WTC11 (cell line): ENCODE measurements at regions not wholly inside any gene's neighbourhood (a gene's known extent, or its start where the extent isn't known, plus 50 kb on each side); places are given as distances from the start of the nearest gene placed in this dataset.
A peak's percentile ranks its signal among the peaks of the same experiment; 100 is the strongest.

Source experiments
- ATAC-seq: fragments of 200-7000 bp; cut with Tn5 transposase; 2 replicates; pipeline ENCODE4 v1.10.0; 2021; ENCODE audit warnings: mild to moderate bottlenecking, moderate library complexity
- CTCF ChIA-PET: fragments of 300-600 bp; sonication (Branson Sonifier 250); formaldehyde crosslinking; loops from one replicate; lab custom pipeline; 2021; ENCODE audit warnings: antibody characterized with exemption; lab: Charles Lee
- POLR2A ChIA-PET: fragments of 350-600 bp; sonication (Branson Sonifier 250); formaldehyde crosslinking; loops from one replicate; lab custom pipeline; 2021; ENCODE audit warnings: antibody characterized with exemption; lab: Charles Lee
- DNase-seq: peaks from one replicate; pipeline ENCODE4 v3.0.0; 2021; ENCODE audit warnings: low spot score
- H3K27ac Mint-ChIP-seq: 2 replicates; pipeline ENCODE4 v1.8.0; 2021; ENCODE audit warnings: mixed read lengths
- H3K27me3 Mint-ChIP-seq: 2 replicates; pipeline ENCODE4 v1.8.0; 2021; ENCODE audit warnings: low read depth, mild to moderate bottlenecking, moderate library complexity, mixed read lengths
- H3K36me3 Mint-ChIP-seq: 2 replicates; pipeline ENCODE4 v1.8.0; 2021; ENCODE audit warnings: mixed read lengths
- H3K4me1 Mint-ChIP-seq: 2 replicates; pipeline ENCODE4 v1.8.0; 2022; ENCODE audit warnings: mixed read lengths
- H3K4me3 Mint-ChIP-seq: 2 replicates; pipeline ENCODE4 v1.8.0; 2021; ENCODE audit warnings: mild to moderate bottlenecking, moderate library complexity, mixed read lengths
- H3K9me3 Mint-ChIP-seq: 2 replicates; pipeline ENCODE4 v1.8.0; 2021; ENCODE audit warnings: mixed read lengths
- CBFB ChIP-seq: sonication (generic); formaldehyde crosslinking; IDR thresholded peaks from 2 replicates; pipeline ENCODE4 v1.8.1; 2022; ENCODE audit warnings: mild to moderate bottlenecking, low read depth, missing genetic modification reagents
- E2F1 ChIP-seq: sonication (generic); formaldehyde crosslinking; IDR thresholded peaks from 2 replicates; pipeline ENCODE4 v1.8.0; 2022; ENCODE audit warnings: mild to moderate bottlenecking, missing genetic modification reagents
- ETV6 ChIP-seq: sonication (generic); formaldehyde crosslinking; IDR thresholded peaks from 2 replicates; pipeline ENCODE4 v1.8.1; 2022; ENCODE audit warnings: mild to moderate bottlenecking, missing genetic modification reagents
- FOXJ3 ChIP-seq: sonication (generic); formaldehyde crosslinking; IDR thresholded peaks from 2 replicates; pipeline ENCODE4 v1.9.0; 2021; ENCODE audit warnings: missing genetic modification reagents, mild to moderate bottlenecking, borderline replicate concordance
- FOXK1 ChIP-seq: sonication (generic); formaldehyde crosslinking; IDR thresholded peaks from 2 replicates; pipeline ENCODE4 v1.8.0; 2022; ENCODE audit warnings: mild to moderate bottlenecking, moderate library complexity, missing genetic modification reagents
- FOXP4 ChIP-seq: sonication (generic); formaldehyde crosslinking; IDR thresholded peaks from 2 replicates; pipeline ENCODE4 v1.8.0; 2022; ENCODE audit warnings: mild to moderate bottlenecking, missing genetic modification reagents
- IRF1 ChIP-seq: sonication (generic); formaldehyde crosslinking; IDR thresholded peaks from 2 replicates; pipeline ENCODE4 v1.8.0; 2023; ENCODE audit warnings: missing genetic modification reagents
- JAZF1 ChIP-seq: fragments of 250-450 bp; sonication (Bioruptor Pico); IDR thresholded peaks from 2 replicates; pipeline ENCODE4 v1.9.0; 2021; ENCODE audit warnings: moderate library complexity, mild to moderate bottlenecking, inconsistent platforms
- MAX ChIP-seq: sonication (generic); formaldehyde crosslinking; IDR thresholded peaks from 2 replicates; pipeline ENCODE4 v1.8.0; 2022; ENCODE audit warnings: mild to moderate bottlenecking, missing genetic modification reagents
- MXD4 ChIP-seq: fragments of 250-450 bp; sonication (Bioruptor Pico); IDR thresholded peaks from 2 replicates; pipeline ENCODE4 v1.8.0; 2021; ENCODE audit warnings: mild to moderate bottlenecking, moderate library complexity, borderline replicate concordance
- PRRX2 ChIP-seq: fragments of 250-450 bp; sonication (Bioruptor Pico); IDR thresholded peaks from 2 replicates; pipeline ENCODE4 v1.8.0; 2021; ENCODE audit warnings: mild to moderate bottlenecking
- RELA ChIP-seq: sonication (generic); formaldehyde crosslinking; IDR thresholded peaks from 2 replicates; pipeline ENCODE4 v1.8.1; 2022; ENCODE audit warnings: missing genetic modification reagents, mild to moderate bottlenecking, borderline replicate concordance
- ZNF317 ChIP-seq: sonication (generic); formaldehyde crosslinking; IDR thresholded peaks from 2 replicates; pipeline ENCODE4 v1.8.1; 2023; ENCODE audit warnings: low read depth, mild to moderate bottlenecking, moderate library complexity, missing genetic modification reagents, borderline replicate concordance
- ZNF396 ChIP-seq: fragments of 250-450 bp; sonication (Bioruptor Pico); IDR thresholded peaks from 2 replicates; pipeline ENCODE4 v1.8.0; 2021; ENCODE audit warnings: mild to moderate bottlenecking, moderate library complexity, borderline replicate concordance
- ZNF416 ChIP-seq: fragments of 250-450 bp; sonication (Bioruptor Pico); IDR thresholded peaks from 2 replicates; pipeline ENCODE4 v1.9.0; 2021; ENCODE audit warnings: mild to moderate bottlenecking, inconsistent platforms
- ZNF671 ChIP-seq: fragments of 250-450 bp; sonication (Bioruptor Pico); IDR thresholded peaks from 2 replicates; pipeline ENCODE4 v1.8.0; 2021; ENCODE audit warnings: mild to moderate bottlenecking
- TF ChIP-seq, protein P1 (sequence below): fragments of 250-450 bp; sonication (Bioruptor Pico); IDR thresholded peaks from 2 replicates; pipeline ENCODE4 v1.9.0; 2021; ENCODE audit warnings: mild to moderate bottlenecking
- TF ChIP-seq, protein P2 (sequence below): sonication (generic); formaldehyde crosslinking; IDR thresholded peaks from 2 replicates; pipeline ENCODE4 v1.8.0; 2022; ENCODE audit warnings: mild to moderate bottlenecking, missing genetic modification reagents

GRCh38 chr5:172587061-172587405 lies 54.0 kb upstream of the NEURL1B start (continued):
- TF ChIP-seq, protein P1, sequence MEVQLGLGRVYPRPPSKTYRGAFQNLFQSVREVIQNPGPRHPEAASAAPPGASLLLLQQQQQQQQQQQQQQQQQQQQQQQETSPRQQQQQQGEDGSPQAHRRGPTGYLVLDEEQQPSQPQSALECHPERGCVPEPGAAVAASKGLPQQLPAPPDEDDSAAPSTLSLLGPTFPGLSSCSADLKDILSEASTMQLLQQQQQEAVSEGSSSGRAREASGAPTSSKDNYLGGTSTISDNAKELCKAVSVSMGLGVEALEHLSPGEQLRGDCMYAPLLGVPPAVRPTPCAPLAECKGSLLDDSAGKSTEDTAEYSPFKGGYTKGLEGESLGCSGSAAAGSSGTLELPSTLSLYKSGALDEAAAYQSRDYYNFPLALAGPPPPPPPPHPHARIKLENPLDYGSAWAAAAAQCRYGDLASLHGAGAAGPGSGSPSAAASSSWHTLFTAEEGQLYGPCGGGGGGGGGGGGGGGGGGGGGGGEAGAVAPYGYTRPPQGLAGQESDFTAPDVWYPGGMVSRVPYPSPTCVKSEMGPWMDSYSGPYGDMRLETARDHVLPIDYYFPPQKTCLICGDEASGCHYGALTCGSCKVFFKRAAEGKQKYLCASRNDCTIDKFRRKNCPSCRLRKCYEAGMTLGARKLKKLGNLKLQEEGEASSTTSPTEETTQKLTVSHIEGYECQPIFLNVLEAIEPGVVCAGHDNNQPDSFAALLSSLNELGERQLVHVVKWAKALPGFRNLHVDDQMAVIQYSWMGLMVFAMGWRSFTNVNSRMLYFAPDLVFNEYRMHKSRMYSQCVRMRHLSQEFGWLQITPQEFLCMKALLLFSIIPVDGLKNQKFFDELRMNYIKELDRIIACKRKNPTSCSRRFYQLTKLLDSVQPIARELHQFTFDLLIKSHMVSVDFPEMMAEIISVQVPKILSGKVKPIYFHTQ (CRISPR knock-in tag), result no peak
- TF ChIP-seq FOXP4 (CRISPR knock-in tag), result no peak
- no peak for TF ChIP-seq PRRX2
- TF ChIP-seq, protein P2, sequence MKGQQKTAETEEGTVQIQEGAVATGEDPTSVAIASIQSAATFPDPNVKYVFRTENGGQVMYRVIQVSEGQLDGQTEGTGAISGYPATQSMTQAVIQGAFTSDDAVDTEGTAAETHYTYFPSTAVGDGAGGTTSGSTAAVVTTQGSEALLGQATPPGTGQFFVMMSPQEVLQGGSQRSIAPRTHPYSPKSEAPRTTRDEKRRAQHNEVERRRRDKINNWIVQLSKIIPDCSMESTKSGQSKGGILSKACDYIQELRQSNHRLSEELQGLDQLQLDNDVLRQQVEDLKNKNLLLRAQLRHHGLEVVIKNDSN, result no peak
- no peak for TF ChIP-seq ZNF671 (CRISPR knock-in tag)
- TF ChIP-seq IRF1 (CRISPR knock-in tag), result no peak
- no peak for TF ChIP-seq RELA (CRISPR knock-in tag)
- no peak for TF ChIP-seq ZNF396
- no peak for TF ChIP-seq FOXJ3 (CRISPR knock-in tag)

GRCh38 chr5:172586125-172587060 lies 54.7 kb upstream of the NEURL1B start:
- ATAC-seq (peak; percentile 89), DNase-seq (peak; percentile 67)
- Mint-ChIP-seq H3K4me1 (peaks cover 48% of the 10 kb centered on the region), H3K27me3 (peaks cover 36% of the 10 kb centered on the region), H3K36me3 (no peaks in the 10 kb centered on the region), H3K27ac (peak overlapping the region; percentile 67), H3K9me3 (no peaks in the 10 kb centered on the region), H3K4me3 (peak overlapping the region; percentile 48)
- POLR2A ChIA-PET, result interaction anchor here (0.6 to 1.2 kb wide), 3 partner anchors 20 to 125 kb away, joined by 3 to 5 read pairs (median 4); no protein-coding TSS in a partner anchor
- TF ChIP-seq MXD4 (no peak), MAX (peak; percentile 68), ETV6 (0 out of 2 replicates have a peak, but pooled peaks have one; percentile 32), PRRX2 (no peak), FOXK1 (CRISPR knock-in tag) (peak; percentile 41; the same call in 1 of the 2 replicates)
- CTCF ChIA-PET, result interaction anchor here (0.5 to 2.3 kb wide), 22 partner anchors 13 to 708 kb away, joined by 3 to 12 read pairs (median 3); no protein-coding TSS in a partner anchor

DNA sequence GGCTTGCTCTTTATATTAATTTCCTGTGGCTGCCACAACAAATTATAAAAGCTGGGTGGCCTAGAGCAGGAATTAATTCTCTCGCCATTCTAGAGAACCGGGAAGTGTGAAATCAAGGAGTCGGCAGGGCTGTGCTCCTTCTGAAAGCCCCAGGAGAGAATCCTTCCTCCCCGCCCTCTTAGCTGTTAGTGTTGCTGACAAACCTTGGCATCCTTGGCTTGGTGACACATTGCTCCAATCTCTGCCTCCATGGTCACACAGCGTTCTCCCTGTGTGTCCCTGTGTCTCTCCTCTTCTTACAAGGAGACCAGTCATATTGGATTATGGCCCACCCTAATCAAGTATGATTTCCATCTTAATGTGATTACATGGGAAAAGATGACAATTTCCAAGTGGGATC lies 55.9 kb upstream of the NEURL1B start:
- DNase-seq, result no peak
- Mint-ChIP-seq H3K9me3 (no peaks in the 10 kb centered on the region), H3K4me1 (peaks cover 48% of the 10 kb centered on the region), H3K27ac (no peak overlapping the region), H3K27me3 (peaks cover 40% of the 10 kb centered on the region), H3K4me3 (no peak overlapping the region), H3K36me3 (no peaks in the 10 kb centered on the region)
- no peak for ATAC-seq
- CTCF ChIA-PET, result interaction anchor here (0.9 to 1.5 kb wide), 2 partner anchors 81 to 122 kb away, joined by 3 read pairs; no protein-coding TSS in a partner anchor
- POLR2A ChIA-PET, result no interaction called here
- TF ChIP-seq PRRX2 (no peak), E2F1 (CRISPR knock-in tag) (no peak), JAZF1 (no peak), ZNF317 (CRISPR knock-in tag) (no peak), ZNF416 (CRISPR knock-in tag) (no peak), CBFB (CRISPR knock-in tag) (no peak)
